Endothelial cell of umbilical vein (primary cell): ENCODE measurements at regions not wholly inside any gene's neighbourhood (a gene's known extent, or its start where the extent isn't known, plus 50 kb on each side); places are given as distances from the start of the nearest gene placed in this dataset.

ENCODE experiments used
- MYC ChIP-seq: IDR thresholded peaks from one replicate; pipeline ENCODE4 v1.6.1; 2011; ENCODE audit warnings: mild to moderate bottlenecking, low read depth, low read length
- POLR2AphosphoS5 ChIP-seq: IDR thresholded peaks from 2 replicates; pipeline ENCODE4 v1.6.1; 2012; ENCODE audit warnings: low read depth, mild to moderate bottlenecking, control low read depth, low read length, moderate library complexity; ENCODE audit not compliant: insufficient read depth
- TF ChIP-seq, protein P1 (sequence below), 2 donors: IDR thresholded peaks; 1 replicate in 1 of 2; 2 replicates in 1 of 2; pipeline ENCODE4 v1.5.1; 2011; ENCODE audit warnings: low read length in 2 of 2, mild to moderate bottlenecking in 2 of 2, moderate library complexity in 2 of 2, control low read depth in 1 of 2, inconsistent platforms in 1 of 2, low read depth in 1 of 2; ENCODE audit not compliant: insufficient read depth in 1 of 2; ENCODE audit errors: extremely low read depth in 1 of 2

DNA sequence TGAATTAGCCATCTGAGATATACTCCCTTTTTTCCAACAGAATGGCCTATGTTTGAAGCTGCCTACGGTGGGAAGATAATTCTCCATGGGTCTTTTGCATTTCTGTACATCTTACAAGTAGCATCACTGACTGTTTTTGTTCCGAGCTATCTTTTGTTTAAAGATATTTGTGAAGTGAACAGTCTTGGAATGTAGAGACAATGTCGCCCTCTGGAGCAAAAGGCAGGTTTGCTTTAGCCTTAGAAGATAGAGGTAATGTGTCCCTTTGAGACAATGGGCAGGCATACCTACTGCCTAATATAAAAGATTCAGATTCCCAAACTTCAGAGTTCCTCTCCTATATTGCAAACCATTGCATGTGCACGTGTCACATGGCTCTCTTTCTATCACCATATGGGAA, 347.8 kb upstream of the CNR1 start:
- TF ChIP-seq POLR2AphosphoS5 (no peak), MYC (no peak)
- TF ChIP-seq, protein P1, sequence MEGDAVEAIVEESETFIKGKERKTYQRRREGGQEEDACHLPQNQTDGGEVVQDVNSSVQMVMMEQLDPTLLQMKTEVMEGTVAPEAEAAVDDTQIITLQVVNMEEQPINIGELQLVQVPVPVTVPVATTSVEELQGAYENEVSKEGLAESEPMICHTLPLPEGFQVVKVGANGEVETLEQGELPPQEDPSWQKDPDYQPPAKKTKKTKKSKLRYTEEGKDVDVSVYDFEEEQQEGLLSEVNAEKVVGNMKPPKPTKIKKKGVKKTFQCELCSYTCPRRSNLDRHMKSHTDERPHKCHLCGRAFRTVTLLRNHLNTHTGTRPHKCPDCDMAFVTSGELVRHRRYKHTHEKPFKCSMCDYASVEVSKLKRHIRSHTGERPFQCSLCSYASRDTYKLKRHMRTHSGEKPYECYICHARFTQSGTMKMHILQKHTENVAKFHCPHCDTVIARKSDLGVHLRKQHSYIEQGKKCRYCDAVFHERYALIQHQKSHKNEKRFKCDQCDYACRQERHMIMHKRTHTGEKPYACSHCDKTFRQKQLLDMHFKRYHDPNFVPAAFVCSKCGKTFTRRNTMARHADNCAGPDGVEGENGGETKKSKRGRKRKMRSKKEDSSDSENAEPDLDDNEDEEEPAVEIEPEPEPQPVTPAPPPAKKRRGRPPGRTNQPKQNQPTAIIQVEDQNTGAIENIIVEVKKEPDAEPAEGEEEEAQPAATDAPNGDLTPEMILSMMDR (IDR thresholded peaks at IDR 0.05; ENCODE audit: extremely low read depth in 1 of 2, insufficient read depth in 1 of 2, low read depth in 1 of 2, low read length in 2 of 2), result no peak
